Endothelial cell of umbilical vein (primary cell): ENCODE measurements at regions not wholly inside any gene's neighbourhood (a gene's known extent, or its start where the extent isn't known, plus 50 kb on each side); places are given as distances from the start of the nearest gene placed in this dataset.

Source experiments
- BruUV-seq: library from RNA; stranded (reverse); fragments of 400-500 nt; replicated peaks from 2 replicates; lab custom pipeline; 2021; lab: Mats Ljungman, UMichigan
- CTCF ChIA-PET: fragments of 300-600, 350-600 bp; sonication (Branson Sonifier 250); formaldehyde crosslinking; loops from one replicate; lab custom pipeline; 2021; ENCODE audit warnings: antibody characterized with exemption, inconsistent platforms; lab: Charles Lee
- POLR2A ChIA-PET: fragments of 300-600, 350-600 bp; sonication (Branson Sonifier 250); formaldehyde crosslinking; loops from one replicate; lab custom pipeline; 2021; ENCODE audit warnings: antibody characterized with exemption, inconsistent platforms; lab: Charles Lee
- DNase-seq: peaks from one replicate; pipeline ENCODE4 v3.0.0-alpha.2; 2011; ENCODE audit warnings: low read depth, low spot score
- FAIRE-seq: peaks from 2 replicates; lab custom pipeline; 2011; peaks lifted over from hg19 to GRCh38; lab: Jason Lieb, UNC
- H2AFZ ChIP-seq: 2 replicates; pipeline ENCODE4 v1.6.0; 2012; ENCODE audit warnings: low read depth, low read length, control low read depth, inconsistent platforms
- H3K27ac ChIP-seq: 2 replicates; pipeline ENCODE4 v1.5.1; 2011; ENCODE audit warnings: low read depth, mild to moderate bottlenecking, control low read depth, low read length, moderate library complexity; ENCODE audit not compliant: insufficient read depth
- H3K27me3 ChIP-seq, 2 experiments: 2 replicates each; pipeline versions ENCODE4 v1.6.0 to v1.6.1; 2011; ENCODE audit warnings: low read length in 2 of 2, mixed read lengths in 1 of 2; ENCODE audit not compliant: control insufficient read depth in 2 of 2, insufficient read depth in 2 of 2
- H3K36me3 ChIP-seq, 2 experiments: 2 replicates in 1 of 2; 3 replicates in 1 of 2; pipeline ENCODE4 v1.5.1; 2011; ENCODE audit warnings: low read length in 2 of 2, mild to moderate bottlenecking in 1 of 2, moderate library complexity in 1 of 2; ENCODE audit not compliant: control insufficient read depth in 2 of 2, insufficient read depth in 2 of 2; ENCODE audit errors: extremely low read depth in 1 of 2
- H3K4me1 ChIP-seq: 3 replicates; pipeline ENCODE4 v1.5.1; 2011; ENCODE audit warnings: mild to moderate bottlenecking, low read length; ENCODE audit not compliant: control insufficient read depth, insufficient read depth; ENCODE audit errors: extremely low read depth
- H3K4me2 ChIP-seq: 2 replicates; pipeline ENCODE4 v1.6.1; 2011; ENCODE audit warnings: low read length, control low read depth, mixed read lengths; ENCODE audit not compliant: insufficient read depth
- H3K4me3 ChIP-seq, 3 experiments: fragments of 200-600 bp in 1 of 3; sonication (generic), shearing (Covaris generic) in 1 of 3; replicated peaks in 1 of 3; 2 replicates each; pipeline ENCODE4 v1.5.1; 2011 to 2016; ENCODE audit warnings: control low read depth in 3 of 3, low read length in 3 of 3, mild to moderate bottlenecking in 2 of 3, inconsistent platforms in 1 of 3, low read depth in 1 of 3, moderate library complexity in 1 of 3; ENCODE audit not compliant: insufficient read depth in 1 of 3
- H3K79me2 ChIP-seq: 2 replicates; pipeline ENCODE4 v1.6.0; 2012; ENCODE audit warnings: low read length, inconsistent platforms; ENCODE audit not compliant: control insufficient read depth, insufficient read depth
- H3K9ac ChIP-seq: replicated peaks from 2 replicates; pipeline ENCODE3; 2011; ENCODE audit warnings: low read length, control low read depth; ENCODE audit not compliant: insufficient read depth; ENCODE audit errors: extremely low read depth
- H3K9me1 ChIP-seq: replicated peaks from 3 replicates; pipeline ENCODE4 v1.6.0; 2011; ENCODE audit warnings: mild to moderate bottlenecking, low read length; ENCODE audit not compliant: control insufficient read depth, insufficient read depth; ENCODE audit errors: extremely low read depth
- H3K9me3 ChIP-seq: replicated peaks from 2 replicates; pipeline ENCODE4 v1.5.1; 2012; ENCODE audit warnings: low read length, inconsistent platforms; ENCODE audit not compliant: control insufficient read depth, insufficient read depth
- H4K20me1 ChIP-seq: replicated peaks from 2 replicates; pipeline ENCODE3; 2011; ENCODE audit warnings: mild to moderate bottlenecking, low read length; ENCODE audit not compliant: control insufficient read depth, insufficient read depth; ENCODE audit errors: extremely low read depth
- CTCF ChIP-seq, 2 donors: IDR thresholded peaks; 1 replicate in 1 of 2; 2 replicates in 1 of 2; pipeline ENCODE4 v1.5.1; 2011; ENCODE audit warnings: low read length in 2 of 2, mild to moderate bottlenecking in 2 of 2, moderate library complexity in 2 of 2, control low read depth in 1 of 2, inconsistent platforms in 1 of 2, low read depth in 1 of 2; ENCODE audit not compliant: insufficient read depth in 1 of 2; ENCODE audit errors: extremely low read depth in 1 of 2
- EZH2 ChIP-seq: IDR thresholded peaks from 2 replicates; pipeline ENCODE4 v1.6.1; 2012; ENCODE audit warnings: borderline replicate concordance, low read depth, mild to moderate bottlenecking, moderate library complexity, low read length, inconsistent platforms; ENCODE audit not compliant: severe bottlenecking
- FOS ChIP-seq: IDR thresholded peaks from 2 replicates; pipeline ENCODE4 v1.6.1; 2011; ENCODE audit warnings: mild to moderate bottlenecking, low read length, moderate library complexity, borderline replicate concordance; ENCODE audit not compliant: insufficient read depth
- GATA2 ChIP-seq: IDR thresholded peaks from 2 replicates; pipeline ENCODE4 v1.7.0; 2011; ENCODE audit warnings: low read depth, mild to moderate bottlenecking, moderate library complexity, mixed read lengths, low read length; ENCODE audit not compliant: insufficient read length, insufficient read depth
- JUN ChIP-seq: IDR thresholded peaks from 2 replicates; pipeline ENCODE4 v1.6.1; 2011; ENCODE audit warnings: borderline replicate concordance, low read depth; ENCODE audit not compliant: insufficient read length, insufficient read depth
- MAX ChIP-seq: IDR thresholded peaks from 2 replicates; pipeline ENCODE4 v1.6.1; 2011; ENCODE audit not compliant: insufficient read depth, insufficient read length
- MYC ChIP-seq: IDR thresholded peaks from one replicate; pipeline ENCODE4 v1.6.1; 2011; ENCODE audit warnings: mild to moderate bottlenecking, low read depth, low read length
- POLR2A ChIP-seq: IDR thresholded peaks from 2 replicates; pipeline ENCODE4 v1.6.1; 2012; ENCODE audit warnings: low read depth, mild to moderate bottlenecking, control low read depth, low read length
- POLR2AphosphoS5 ChIP-seq: IDR thresholded peaks from 2 replicates; pipeline ENCODE4 v1.6.1; 2012; ENCODE audit warnings: low read depth, mild to moderate bottlenecking, control low read depth, low read length, moderate library complexity; ENCODE audit not compliant: insufficient read depth
- dilution Hi-C: fragments of 300-500 bp; cut with MboI; formaldehyde crosslinking; loops from one replicate; pipeline ENCODE4 v1.15.0; 2019; ENCODE audit warnings: low sequenced_read_pairs; ENCODE audit not compliant: extremely low pct_ligation_motif_present
- intact Hi-C: fragments of 100-400 bp; cut with micrococcal nuclease; formaldehyde crosslinking; loops from one replicate; pipeline ENCODE4 v1.10.0; 2022

DNA sequence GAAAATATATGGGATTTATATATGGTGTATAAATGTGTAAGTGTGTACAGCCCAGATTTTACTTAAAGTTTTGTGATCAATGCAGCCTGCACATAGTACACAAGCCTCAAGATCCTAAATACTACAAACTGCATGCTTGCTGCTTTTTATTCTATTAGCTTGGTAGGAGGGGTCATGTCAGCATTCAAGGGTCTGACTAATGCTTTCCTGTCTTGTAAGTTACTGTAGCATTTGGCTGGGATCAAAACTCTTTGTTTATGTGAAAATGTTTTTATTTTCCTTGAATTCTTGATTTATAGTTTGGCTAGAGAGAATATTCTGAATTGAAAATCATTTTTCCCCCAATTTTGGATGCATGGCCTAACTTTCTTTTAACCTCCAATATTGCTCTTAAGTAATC is 370.9 kb downstream of the NSUN3 start:
- intact Hi-C loops: no loop called here
- POLR2A ChIA-PET: no interaction called here
- H3K4me2 ChIP-seq: peak overlapping the region; percentile 30
- peak overlapping the region; percentile 32 for H3K27ac ChIP-seq
- no peak overlapping the region for H2AFZ ChIP-seq
- H3K27me3 ChIP-seq: no peaks in the 10 kb centered on the region
- H3K4me3 ChIP-seq: no peak overlapping the region
- H4K20me1 ChIP-seq: no peaks in the 10 kb centered on the region
- DNase-seq (peak; percentile 75), FAIRE-seq (peak; percentile 93)
- no peaks in the 10 kb centered on the region for H3K79me2 ChIP-seq
- no peak for TF ChIP-seq CTCF (IDR thresholded peaks at IDR 0.05; ENCODE audit: extremely low read depth in 1 of 2, insufficient read depth in 1 of 2, low read depth in 1 of 2, low read length in 2 of 2)
- peak; percentile 24 for TF ChIP-seq FOS
- TF ChIP-seq JUN: peak; percentile 35
- H3K4me1 ChIP-seq: peaks cover 10% of the 10 kb centered on the region
- no peaks in the 10 kb centered on the region for H3K9me3 ChIP-seq
- H3K9ac ChIP-seq: no peak overlapping the region
- BruUV-seq: no TSS peak
- CTCF ChIA-PET: interaction anchor here (0.6 to 1.0 kb wide), 2 partner anchors 93 to 331 kb away, joined by 3 read pairs; no protein-coding TSS in a partner anchor
- no peaks in the 10 kb centered on the region for H3K36me3 ChIP-seq
- dilution Hi-C loops: no loop called here
- H3K9me1 ChIP-seq: no peaks in the 10 kb centered on the region

GRCh38 chr3:94440767-94441493 is 378.1 kb downstream of the NSUN3 start:
- no peaks in the 10 kb centered on the region for H3K9me1 ChIP-seq
- POLR2A ChIA-PET: no interaction called here
- no peaks in the 10 kb centered on the region for H3K9me3 ChIP-seq
- DNase-seq (peak; percentile 83), FAIRE-seq (peak; percentile 90)
- no peak overlapping the region for H2AFZ ChIP-seq
- H3K27me3 ChIP-seq: no peaks in the 10 kb centered on the region
- H3K27ac ChIP-seq: peak overlapping the region; percentile 88
- H3K4me2 ChIP-seq: peak overlapping the region; percentile 63
- H3K79me2 ChIP-seq: no peaks in the 10 kb centered on the region
- no peaks in the 10 kb centered on the region for H4K20me1 ChIP-seq
- intact Hi-C loops (no loop called here), dilution Hi-C loops (no loop called here)
- CTCF ChIA-PET: no interaction called here
- TF ChIP-seq POLR2A (no peak), MYC (no peak), MAX (no peak), POLR2AphosphoS5 (no peak), FOS (peak; percentile 77), JUN (peak; percentile 90), EZH2 (no peak), GATA2 (peak; percentile 29), CTCF (IDR thresholded peaks at IDR 0.05; ENCODE audit: extremely low read depth in 1 of 2, insufficient read depth in 1 of 2, low read depth in 1 of 2, low read length in 2 of 2) (no peak)
- TSS peak; percentile 59 for BruUV-seq
- peaks cover 22% of the 10 kb centered on the region for H3K4me1 ChIP-seq
- no peak overlapping the region for H3K4me3 ChIP-seq
- peak overlapping the region; percentile 67 for H3K9ac ChIP-seq
- no peaks in the 10 kb centered on the region for H3K36me3 ChIP-seq
